Caki2 (cell line): ENCODE measurements at regions not wholly inside any gene's neighbourhood (a gene's known extent, or its start where the extent isn't known, plus 50 kb on each side); places are given as distances from the start of the nearest gene placed in this dataset.

Experiments used
- DNase-seq: peaks from one replicate; pipeline ENCODE4 v3.0.0-alpha.2; 2015; ENCODE audit warnings: low read depth
- in situ Hi-C: cut with HindIII; loops from 2 replicates; pipeline ENCODE4 v1.10.0; 2016; ENCODE audit warnings: low sequenced_read_pairs, low pct_unique_long_range_greater_than_20kb, mixed read lengths

DNA sequence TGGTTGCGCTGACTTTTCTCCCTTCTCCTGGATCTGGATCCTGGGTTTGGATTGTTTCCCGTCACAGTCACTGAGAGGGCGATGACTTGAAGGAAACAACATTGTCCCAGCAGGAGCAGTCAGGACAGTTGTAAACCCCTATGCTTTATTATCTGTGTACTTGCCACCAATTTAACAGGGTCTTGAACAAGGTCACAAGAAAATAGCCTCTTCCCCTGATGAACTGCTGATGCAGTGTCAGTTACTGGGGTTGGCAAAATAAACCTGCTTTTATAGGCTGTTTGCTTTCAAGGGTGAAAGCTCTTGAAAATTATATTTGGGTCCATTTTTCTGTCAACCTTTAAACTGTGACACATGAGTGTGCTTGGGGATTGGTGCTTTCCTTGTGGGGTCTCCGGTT lies 238.9 kb downstream of the ACTR3B start:
- in situ Hi-C loops = no loop called here

DNA sequence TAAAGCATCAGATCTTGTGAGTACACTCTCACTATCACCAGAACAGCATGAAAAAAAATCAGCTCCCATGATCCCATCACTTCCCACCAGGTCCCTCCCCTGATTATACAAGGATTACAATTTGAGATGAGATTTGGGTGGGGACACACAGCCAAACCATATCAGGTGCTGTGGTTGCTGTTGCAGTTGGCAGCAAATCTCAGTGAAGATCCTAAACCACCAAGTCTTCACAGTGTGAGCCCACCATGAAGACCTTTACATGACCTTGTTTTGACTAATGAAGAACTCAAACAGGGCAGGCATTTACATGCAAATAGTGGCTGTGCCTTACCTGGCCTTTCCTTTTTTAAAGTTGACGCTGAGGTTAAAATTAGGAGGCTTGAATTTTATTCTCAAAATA lies 242.6 kb downstream of the ACTR3B start:
- no peak for DNase-seq
- in situ Hi-C loops = no loop called here

More for the DNA sequence above, 238.9 kb downstream of the ACTR3B start:
- no peak for DNase-seq

DNA sequence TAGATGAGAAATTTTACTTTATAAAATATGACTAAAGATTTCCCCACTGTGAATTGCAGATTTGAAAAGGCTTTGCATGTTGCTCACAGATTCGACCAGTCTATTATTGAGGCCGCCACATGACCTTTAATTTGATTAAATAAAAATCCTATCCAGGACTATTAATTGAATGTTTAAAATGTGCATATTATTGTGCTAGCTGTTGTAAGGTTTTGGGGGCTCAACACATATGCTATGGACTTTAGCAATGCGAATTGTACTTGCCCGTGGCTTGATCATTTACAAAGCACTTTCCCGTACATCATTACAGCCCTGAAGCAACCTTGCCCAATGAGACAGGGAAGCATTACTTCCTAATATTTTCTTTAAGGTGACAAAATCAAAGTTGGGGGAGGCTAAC lies 243.0 kb downstream of the ACTR3B start:
- DNase-seq = no peak
- in situ Hi-C loops = no loop called here

DNA sequence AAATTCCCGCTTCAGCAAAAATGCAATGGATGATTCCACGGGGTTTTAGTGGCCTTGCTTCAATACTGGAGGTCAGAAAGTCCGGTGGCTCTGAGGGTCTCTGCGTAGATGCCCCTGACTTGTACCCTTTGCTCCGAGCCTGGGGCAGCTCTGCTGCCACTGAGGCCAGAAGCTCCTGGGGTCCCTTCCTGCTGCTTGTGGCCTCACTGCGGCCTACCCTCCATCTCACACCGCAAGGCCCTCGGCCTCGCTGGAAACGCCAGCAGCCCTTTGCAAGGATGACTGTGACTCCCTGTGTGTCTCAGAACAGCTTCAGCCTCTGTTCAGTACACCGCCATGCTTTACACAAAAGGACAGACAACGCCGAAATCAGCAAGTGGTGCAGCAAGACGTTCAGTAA lies 244.8 kb downstream of the ACTR3B start:
- DNase-seq = no peak
- in situ Hi-C loops = no loop called here

DNA sequence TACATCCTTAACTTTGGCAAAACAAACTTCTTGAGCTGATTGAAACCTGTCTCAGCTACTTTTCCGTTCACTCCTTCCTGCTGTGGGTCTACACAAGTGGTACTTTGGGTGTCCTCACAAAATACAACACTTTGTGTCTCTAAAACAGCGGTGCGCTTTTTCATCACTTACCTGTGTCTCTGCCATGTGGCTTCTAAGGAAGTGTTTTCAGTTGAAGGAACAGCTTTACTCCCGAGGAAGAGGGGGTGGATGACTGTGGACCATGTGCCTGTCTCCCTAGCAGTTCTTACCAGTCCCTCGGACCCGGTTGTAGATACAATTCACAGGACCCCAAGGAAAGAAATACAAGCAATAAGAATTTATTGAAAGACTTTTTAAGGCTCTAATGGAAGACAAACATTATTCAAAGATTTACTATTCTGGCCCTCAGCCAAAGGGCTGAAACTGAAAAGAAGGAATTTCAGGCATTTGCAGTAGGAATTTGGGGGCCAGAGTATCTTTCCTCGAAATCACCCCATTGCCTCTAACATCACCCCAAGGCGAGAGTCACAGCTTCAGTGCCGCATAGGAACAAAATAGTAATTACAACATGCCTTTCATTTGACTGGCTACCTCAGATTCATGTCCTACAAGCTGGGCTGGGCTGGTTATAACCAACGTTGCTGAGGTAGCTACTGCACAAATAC lies 246.3 kb downstream of the ACTR3B start:
- in situ Hi-C loops = no loop called here

DNA sequence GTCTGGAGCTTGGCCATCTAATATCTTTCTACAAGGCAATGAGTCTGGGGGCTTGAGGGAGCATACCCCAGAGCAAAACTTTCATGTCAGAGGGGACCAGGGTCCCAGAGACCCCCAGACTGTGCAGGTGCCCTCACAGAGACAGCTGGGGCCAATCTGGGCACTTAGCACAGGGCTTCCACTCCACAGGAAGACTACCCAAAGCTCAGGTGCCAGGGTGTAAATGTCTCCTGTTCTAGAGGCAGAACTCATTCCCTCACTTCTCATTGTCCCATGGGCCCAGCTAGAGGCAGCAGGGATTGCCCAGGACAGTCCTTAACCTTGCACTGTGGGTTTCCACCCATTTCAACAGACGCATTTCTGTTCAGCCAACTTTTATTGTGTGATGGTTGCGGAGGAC lies 246.9 kb downstream of the ACTR3B start:
- in situ Hi-C loops = no loop called here

More for the DNA sequence above, 246.3 kb downstream of the ACTR3B start:
- no peak for DNase-seq

DNA sequence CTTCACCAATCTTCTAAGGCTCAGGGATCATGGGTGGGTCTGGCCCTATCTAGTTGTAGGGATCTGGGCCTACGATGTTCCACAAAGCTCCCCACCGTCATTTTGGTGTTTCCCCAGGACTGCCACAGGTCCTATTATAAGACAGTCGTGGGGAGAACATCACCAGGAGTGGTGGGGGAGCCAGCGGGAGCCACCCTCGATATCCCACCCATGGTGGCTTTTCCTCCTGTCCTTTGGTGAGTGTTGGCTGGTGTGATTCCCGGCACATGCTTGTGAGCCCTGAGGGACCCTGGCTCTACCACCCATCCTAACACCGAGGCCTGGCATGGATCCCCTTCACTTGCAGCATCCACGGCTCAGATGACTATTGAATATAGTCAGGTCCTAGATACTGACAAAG lies 247.4 kb downstream of the ACTR3B start:
- no peak for DNase-seq
- in situ Hi-C loops = no loop called here

More for the DNA sequence above, 246.9 kb downstream of the ACTR3B start:
- DNase-seq = no peak

DNA sequence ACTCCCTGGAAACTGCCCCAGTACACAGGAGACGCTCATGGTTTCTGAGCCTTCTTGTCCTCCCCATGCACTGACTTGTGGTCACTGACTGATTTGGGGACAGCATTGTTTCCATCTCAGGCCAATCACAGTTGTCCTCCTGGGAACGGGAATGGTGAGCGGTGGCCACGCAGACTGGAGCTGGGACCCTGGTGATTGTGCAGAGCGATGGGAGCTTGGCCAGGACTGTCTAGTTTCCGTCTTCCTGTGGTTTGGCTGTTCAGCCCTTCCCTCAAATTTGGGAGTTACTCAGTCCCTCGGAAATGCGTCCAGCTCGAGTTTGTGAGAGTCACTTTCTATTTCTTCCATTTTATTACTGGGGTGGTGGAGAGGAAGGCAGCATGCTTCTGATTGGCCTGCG lies 250.9 kb downstream of the ACTR3B start:
- no peak for DNase-seq
- in situ Hi-C loops = no loop called here

DNA sequence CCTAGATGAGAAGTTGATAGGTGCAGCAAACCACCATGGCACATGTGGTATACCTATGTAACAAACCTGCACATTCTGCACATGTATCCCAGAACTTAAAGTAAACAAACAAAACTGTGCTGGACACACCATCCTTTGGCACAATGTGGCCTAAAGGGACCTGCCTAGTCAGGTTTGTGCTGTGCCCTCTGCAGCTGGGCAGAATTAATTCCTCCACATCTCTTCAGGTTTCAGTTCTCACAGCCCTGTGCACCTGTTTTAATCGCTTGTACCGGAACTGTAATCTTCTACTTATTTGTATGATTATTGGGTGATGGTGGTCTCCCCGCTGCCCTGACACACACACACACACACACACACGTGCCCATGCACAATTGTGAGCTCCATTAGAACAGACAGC lies 252.7 kb downstream of the ACTR3B start:
- no peak for DNase-seq
- in situ Hi-C loops = no loop called here

DNA sequence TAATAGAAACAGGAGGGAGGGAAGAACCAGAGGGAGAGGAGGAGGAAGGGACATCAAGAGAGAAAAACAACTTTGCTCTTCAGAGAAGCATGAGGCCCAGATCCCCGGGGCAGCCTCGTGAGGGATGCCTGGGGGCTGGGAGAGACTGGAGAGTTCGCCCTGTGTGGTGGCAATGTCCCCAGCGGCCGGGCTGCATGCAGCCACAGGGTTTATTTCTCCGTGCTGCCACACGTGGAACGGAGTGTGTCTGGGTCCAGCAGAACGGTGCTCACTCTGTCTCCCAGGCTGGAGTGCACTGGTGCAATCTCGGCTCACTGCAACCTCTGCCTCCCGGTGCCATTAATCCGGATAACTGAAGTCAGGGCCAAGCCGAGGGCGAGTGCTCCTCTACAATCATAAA lies 257.7 kb downstream of the ACTR3B start:
- DNase-seq = no peak
- in situ Hi-C loops = no loop called here

DNA sequence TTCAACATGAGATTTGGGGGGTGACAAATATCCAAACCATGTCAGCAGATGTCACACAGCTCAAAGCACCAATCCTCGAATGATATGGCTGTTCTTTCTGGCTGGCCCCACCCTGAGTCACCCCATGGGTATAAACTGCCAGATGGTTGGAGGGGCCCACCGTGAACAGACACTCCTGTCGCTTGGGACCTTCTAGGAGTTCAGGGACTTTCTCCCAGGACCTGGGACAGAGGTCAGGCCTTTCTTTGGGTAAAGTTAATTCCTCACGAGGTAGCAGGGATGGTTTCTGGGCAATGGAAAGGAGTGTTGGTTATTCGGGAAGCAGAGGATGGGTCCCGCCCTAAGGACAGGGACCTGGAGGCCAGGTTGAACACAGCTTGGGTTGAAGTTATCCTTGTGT lies 262.0 kb downstream of the ACTR3B start:
- no peak for DNase-seq
- in situ Hi-C loops = no loop called here

DNA sequence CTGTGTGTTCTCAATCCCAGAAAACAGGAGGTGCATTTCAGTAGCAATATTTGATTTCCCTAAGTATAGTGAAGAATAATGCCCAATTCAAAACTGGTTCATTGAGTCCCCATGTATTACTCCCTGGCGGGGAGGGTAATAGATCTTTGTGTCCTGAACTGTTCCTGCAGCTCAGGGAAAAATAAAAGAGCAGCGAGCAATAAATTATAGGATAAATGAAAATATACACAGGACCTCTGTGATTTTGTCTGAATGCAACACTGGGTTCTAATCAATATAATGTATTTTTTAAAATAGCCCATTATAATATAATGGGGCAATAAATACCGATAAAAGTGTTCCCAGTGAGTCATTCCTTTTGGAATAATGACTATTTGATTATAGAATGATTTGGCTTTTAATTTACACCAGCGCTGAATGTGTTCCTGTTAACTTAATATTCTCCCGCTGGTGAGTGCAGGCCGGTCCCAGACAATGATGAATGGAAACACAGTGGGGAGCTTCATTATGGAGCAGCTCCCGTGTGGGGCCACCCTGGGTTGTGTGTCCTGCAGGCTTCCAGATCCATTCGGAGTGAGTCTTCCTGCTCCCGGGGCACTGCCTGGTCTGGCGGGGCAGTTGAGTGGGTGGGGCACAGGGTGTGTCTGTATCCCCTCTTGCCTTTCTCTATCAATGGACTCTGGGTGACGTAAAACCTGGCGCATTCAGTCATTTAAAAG lies 263.1 kb downstream of the ACTR3B start:
- in situ Hi-C loops = no loop called here
- DNase-seq = no peak

DNA sequence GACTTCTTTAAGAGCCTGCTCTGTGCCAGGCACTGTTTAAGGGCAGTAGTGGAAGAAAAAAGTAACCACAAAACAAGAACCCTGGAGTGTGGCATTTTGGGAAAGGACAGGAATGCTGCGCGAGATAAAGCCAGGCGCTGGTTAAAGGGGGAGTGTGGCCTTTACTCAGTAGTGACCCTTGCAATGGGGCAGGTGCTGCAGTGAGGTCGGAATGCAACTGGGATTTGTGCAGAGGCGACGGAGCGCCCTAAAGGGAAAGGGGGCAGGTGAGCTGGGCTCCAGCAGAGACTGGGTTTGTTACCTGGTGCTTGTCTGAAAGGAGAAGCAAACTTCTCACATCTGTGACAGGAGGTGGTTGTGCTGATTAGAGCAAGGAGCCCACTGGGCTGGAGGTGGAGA lies 263.6 kb downstream of the ACTR3B start:
- in situ Hi-C loops = no loop called here
- DNase-seq = no peak

DNA sequence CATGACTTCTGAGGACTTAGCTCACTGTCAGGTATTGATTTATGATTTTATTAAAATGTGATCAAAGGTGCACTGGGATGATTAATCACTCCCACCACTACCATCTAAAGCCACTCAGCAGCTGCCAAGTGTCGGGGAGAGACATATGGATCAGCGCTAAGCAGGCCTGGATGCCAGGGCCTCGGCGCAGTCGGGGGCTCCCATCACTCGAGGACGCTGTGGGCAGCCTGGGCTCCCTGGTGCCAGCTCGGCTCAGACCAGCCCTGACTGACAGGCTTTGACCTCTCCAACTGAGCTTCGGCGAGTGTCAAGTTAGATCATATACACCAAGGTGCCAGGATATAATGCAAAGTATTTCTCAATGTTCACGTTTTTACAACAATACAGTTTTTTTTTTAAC lies 267.7 kb downstream of the ACTR3B start:
- in situ Hi-C loops = no loop called here
- no peak for DNase-seq

DNA sequence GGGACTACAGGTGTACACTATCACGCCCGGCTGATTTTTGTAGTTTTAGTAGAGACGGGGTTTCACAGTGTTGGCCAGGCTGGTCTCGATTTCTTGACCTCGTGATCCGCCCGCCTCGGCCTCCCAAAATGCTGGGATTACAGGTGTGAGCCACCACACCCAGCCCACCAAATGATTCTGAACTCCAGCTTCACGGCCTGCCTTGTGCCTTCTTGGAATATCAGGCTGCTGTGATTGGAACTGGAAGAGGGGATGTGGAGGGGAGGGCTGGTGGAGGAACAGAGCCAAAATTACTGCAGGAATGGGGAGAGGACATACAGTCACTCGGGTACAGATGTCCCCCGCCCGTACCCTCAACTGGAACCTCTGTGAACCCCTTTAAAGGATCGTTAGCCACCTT lies 268.4 kb downstream of the ACTR3B start:
- in situ Hi-C loops = no loop called here

DNA sequence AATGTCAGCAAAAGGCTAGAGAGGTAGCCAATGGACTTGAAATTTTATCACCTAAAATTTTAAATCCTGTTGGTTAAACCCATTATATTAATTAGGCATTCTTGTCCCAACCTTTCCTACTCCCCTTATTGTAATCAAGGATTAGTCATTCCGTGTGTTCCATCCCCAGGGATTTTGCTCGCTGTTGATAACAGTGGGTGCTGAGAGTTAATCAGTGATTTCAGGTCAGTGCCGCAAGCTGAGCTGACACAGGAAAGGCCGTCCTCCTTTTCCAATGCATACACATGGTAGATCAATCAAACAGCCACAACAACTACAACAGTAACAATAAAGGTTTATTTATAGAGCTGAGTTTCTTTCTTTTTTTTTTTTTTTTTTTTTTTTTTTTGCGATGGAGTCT lies 271.4 kb downstream of the ACTR3B start:
- in situ Hi-C loops = no loop called here
- DNase-seq = no peak

More for the DNA sequence above, 268.4 kb downstream of the ACTR3B start:
- no peak for DNase-seq

DNA sequence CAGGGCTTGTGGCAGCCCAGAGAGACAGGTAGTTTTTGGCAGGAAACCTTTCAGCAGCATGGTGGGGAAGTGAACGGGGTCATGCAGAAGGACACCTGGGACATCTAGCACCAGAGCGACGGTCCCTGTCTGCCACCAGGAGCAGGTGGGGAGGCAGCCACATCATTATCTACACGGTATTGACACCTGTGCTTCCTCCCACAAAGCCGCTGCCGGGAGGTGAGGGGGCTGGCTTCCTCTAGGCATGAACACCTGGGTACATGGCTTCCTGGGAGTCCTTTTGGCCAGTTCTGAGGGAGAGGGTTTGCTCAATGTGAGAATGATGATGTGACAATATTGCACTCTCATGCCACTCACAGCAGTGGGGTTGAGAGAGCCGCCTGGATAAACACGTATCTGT lies 275.2 kb downstream of the ACTR3B start:
- in situ Hi-C loops = no loop called here
- DNase-seq = no peak

DNA sequence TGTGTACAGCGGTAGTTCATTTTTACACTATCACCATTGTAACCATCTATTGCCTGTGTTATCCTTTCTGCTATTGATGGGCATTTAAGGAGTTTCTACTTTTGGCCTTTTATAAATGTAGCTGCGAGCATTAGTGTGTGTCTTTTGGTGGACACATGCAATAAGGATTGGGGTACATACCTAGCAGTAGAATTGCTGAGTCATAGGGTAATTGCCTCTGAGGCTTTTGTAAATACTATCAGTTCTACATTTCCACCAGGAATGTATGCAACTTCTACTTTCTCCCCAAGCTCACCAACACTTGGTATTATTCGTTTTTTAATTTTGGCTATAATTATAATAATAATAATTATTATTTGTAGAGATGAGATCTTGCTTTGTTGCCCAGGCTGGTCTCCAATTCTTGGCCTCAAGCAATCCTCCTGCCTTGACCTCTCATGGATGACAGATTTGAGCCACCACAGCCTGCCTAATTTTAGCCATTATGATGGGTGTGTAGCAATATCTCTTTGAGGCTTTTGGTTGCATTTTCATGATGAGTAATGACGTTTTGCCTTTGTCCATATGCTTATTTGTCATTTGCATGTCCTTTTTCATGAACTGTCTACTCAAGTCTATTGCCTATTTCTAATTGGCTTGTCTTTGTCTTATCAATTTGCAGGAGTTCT lies 277.0 kb downstream of the ACTR3B start:
- in situ Hi-C loops = no loop called here
- no peak for DNase-seq

DNA sequence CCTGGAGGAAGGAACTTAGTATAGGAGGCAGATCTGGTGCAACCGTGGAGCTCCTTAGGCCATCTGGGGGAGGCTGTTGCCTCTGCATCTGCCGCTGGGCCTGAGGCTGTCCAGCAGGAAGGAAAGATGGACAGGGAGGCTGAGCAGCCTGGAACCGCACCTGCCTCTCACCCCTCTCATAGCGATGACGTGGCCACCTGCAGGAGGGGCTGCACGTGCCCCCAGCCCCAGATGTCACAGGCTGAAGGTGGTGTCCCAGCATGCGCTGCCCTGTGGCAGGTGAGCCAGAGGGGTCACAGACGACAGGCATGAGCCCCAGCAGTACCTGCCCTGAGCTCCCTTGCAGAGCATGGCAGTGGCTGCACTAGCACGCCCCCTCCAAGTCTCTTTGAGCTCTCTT lies 283.9 kb downstream of the ACTR3B start:
- DNase-seq = no peak
- in situ Hi-C loops = no loop called here

DNA sequence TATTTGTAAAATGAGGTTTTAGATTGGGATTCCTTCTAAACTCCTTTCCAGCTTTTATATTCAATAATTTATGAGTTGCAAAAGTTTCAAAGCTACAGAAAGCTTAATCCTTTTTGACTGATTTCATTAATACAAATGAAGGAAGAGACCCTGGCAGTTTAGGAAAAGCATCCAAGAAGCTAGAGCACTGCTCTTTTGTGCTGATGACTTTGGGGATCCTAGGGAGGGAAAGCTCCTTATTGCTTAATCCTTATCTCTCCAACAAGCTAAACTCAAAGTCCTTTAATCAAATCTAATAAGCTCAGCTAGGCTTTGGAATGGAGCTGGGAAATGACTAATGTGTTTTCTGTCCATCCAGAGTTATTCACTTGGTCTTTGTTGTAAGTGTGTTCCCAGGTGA lies 285.4 kb downstream of the ACTR3B start:
- in situ Hi-C loops = no loop called here
- no peak for DNase-seq
